HG02642 (cell line): ENCODE measurements at regions not wholly inside any gene's neighbourhood (a gene's known extent, or its start where the extent isn't known, plus 50 kb on each side); places are given as distances from the start of the nearest gene placed in this dataset.

Source experiments
- ATAC-seq: cut with Tn5 transposase; IDR thresholded peaks from one replicate; pipeline ENCODE4 v1.9.1; 2021; ENCODE audit warnings: mild to moderate bottlenecking; ENCODE audit not compliant: unreplicated experiment, poor library complexity

GRCh38 chr2:133716166-133716565 lies 147.9 kb upstream of the NCKAP5 start:
- no peak for ATAC-seq

GRCh38 chr2:133717497-133717896 lies 149.2 kb upstream of the NCKAP5 start:
- ATAC-seq, result no peak

- no peak for ATAC-seq
Measured at GRCh38 chr2:133718688-133719201, 150.5 kb upstream of the NCKAP5 start.

- ATAC-seq, result no peak
Measured at GRCh38 chr2:133720429-133720828, 152.2 kb upstream of the NCKAP5 start.

- ATAC-seq, result no peak
Measured at GRCh38 chr2:133721118-133721517, 152.9 kb upstream of the NCKAP5 start.

GRCh38 chr2:133723133-133723532 lies 154.9 kb upstream of the NCKAP5 start:
- ATAC-seq, result no peak

- ATAC-seq, result no peak
Measured at GRCh38 chr2:133726973-133727372, 158.7 kb upstream of the NCKAP5 start.

- ATAC-seq, result no peak
Measured at GRCh38 chr2:133732059-133732458, 163.8 kb upstream of the NCKAP5 start.

- no peak for ATAC-seq
Measured at GRCh38 chr2:133732982-133733900, 165.0 kb upstream of the NCKAP5 start.

GRCh38 chr2:133733901-133734255 lies 165.6 kb upstream of the NCKAP5 start:
- no peak for ATAC-seq

- no peak for ATAC-seq
Measured at GRCh38 chr2:133734716-133735495, 166.6 kb upstream of the NCKAP5 start.

GRCh38 chr2:133736674-133737073 lies 168.4 kb upstream of the NCKAP5 start:
- no peak for ATAC-seq

GRCh38 chr2:133737242-133737993 lies 169.2 kb upstream of the NCKAP5 start:
- no peak for ATAC-seq

GRCh38 chr2:133739039-133739438 lies 170.8 kb upstream of the NCKAP5 start:
- no peak for ATAC-seq

- no peak for ATAC-seq
Measured at GRCh38 chr2:133740500-133740899, 172.2 kb upstream of the NCKAP5 start.

- no peak for ATAC-seq
Measured at GRCh38 chr2:133748007-133748700, 179.9 kb upstream of the NCKAP5 start.

GRCh38 chr2:133753665-133754064 lies 185.4 kb upstream of the NCKAP5 start:
- ATAC-seq, result no peak

- ATAC-seq, result no peak
Measured at GRCh38 chr2:133755480-133756300, 187.4 kb upstream of the NCKAP5 start.

- ATAC-seq, result no peak
Measured at GRCh38 chr2:133756833-133757232, 188.6 kb upstream of the NCKAP5 start.
